HG03354 (cell line): ENCODE measurements at regions not wholly inside any gene's neighbourhood (a gene's known extent, or its start where the extent isn't known, plus 50 kb on each side); places are given as distances from the start of the nearest gene placed in this dataset.
"Not testable (repeated sequence)": the region's sequence is repeated elsewhere in the genome, so short reads cannot be mapped to it uniquely, and the experiment has no call there.

ENCODE experiments used
- ATAC-seq: cut with Tn5 transposase; IDR thresholded peaks from one replicate; pipeline ENCODE4 v1.9.1; 2021; ENCODE audit warnings: mild to moderate bottlenecking; ENCODE audit not compliant: unreplicated experiment, poor library complexity, severe bottlenecking

- no peak for ATAC-seq
Observed at GRCh38 chr4:164136180-164136616, 617.7 kb upstream of the SMIM31 start.

- no peak for ATAC-seq
Observed at GRCh38 chr4:164138521-164138920, 615.4 kb upstream of the SMIM31 start.

DNA sequence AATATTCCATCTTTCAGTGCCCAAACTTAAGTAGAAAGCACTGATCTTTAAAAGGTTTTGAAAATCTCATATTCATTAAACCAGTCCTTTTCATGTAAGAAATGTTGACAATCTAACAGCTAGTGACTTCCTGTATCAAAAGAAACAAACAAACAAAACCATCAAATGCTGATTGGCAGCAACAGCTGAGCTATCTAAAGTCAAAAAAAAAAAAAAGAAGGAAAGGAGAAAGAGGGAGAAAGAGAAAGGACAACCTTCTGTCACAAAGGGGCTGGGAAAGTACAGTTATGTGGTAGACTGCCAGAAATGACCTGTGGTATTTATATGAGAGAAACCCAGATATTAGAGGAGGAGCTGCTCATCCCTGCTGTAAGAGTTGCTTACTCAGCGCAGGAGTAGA, 614.6 kb upstream of the SMIM31 start:
- ATAC-seq: no peak

GRCh38 chr4:164141755-164142375, 612.1 kb upstream of the SMIM31 start:
- not testable (repeated sequence) for ATAC-seq

- ATAC-seq: no peak
Observed at GRCh38 chr4:164154416-164154815, 599.5 kb upstream of the SMIM31 start.

DNA sequence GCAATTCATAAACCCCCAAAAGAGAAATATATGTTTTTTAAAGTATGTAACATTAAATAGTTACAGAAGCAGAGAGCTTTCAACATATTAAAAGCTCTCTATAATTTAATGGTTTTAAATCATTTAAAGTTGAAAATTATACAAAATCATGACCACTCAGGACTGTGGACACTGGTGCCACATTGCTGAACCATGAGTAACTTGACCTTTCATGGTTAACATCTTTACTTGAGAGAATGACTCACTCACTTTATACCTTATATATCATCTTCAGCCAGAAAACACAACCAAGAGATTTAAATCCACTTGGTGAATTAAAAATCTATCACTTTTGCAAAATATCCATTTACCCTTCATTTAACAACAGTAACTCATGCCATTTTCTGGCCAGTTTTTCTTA, 584.3 kb upstream of the SMIM31 start:
- no peak for ATAC-seq

DNA sequence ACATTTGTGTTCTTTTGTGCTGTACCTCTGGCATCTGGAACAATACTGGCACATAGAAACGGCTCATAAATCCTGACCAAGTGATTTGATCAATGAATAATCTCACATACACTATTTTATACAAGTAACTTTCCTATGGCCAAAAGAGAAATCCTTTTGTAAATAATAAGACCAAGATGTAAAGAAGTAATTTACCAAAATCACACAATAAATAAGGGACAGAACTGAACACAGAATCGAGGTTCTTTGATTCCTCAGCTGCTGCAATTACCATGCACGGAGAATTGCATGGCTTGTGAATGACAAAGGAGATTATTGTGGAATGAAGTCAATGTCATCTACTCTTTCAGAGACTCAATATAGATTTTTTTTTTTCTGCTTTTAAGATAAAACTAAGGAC, 576.8 kb upstream of the SMIM31 start:
- no peak for ATAC-seq

- no peak for ATAC-seq
Observed at GRCh38 chr4:164177753-164178152, 576.2 kb upstream of the SMIM31 start.

- ATAC-seq: no peak
Observed at GRCh38 chr4:164188236-164188635, 565.7 kb upstream of the SMIM31 start.

GRCh38 chr4:164192844-164193243, 561.1 kb upstream of the SMIM31 start:
- no peak for ATAC-seq

- no peak for ATAC-seq
Observed at GRCh38 chr4:164193676-164194075, 560.3 kb upstream of the SMIM31 start.

- no peak for ATAC-seq
Observed at GRCh38 chr4:164197556-164197955, 556.4 kb upstream of the SMIM31 start.

DNA sequence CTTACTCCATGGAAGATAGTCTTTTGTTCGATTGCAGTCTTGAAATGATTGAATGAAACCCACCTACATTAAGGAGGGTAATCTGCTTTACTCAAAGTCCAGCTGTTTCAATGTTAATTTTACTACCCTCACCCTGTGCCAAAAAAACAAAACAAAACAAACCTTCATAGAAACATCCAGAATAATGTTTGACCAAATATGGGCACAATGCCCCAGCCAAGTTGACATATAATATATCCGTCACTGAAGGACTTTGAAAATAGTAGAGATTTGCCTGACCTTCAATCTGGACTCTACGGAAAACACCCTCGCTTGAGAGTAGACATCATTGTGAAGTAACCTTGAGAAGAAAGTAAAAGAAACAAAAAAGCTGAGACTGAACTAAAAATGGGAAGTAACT, 550.5 kb upstream of the SMIM31 start:
- no peak for ATAC-seq

DNA sequence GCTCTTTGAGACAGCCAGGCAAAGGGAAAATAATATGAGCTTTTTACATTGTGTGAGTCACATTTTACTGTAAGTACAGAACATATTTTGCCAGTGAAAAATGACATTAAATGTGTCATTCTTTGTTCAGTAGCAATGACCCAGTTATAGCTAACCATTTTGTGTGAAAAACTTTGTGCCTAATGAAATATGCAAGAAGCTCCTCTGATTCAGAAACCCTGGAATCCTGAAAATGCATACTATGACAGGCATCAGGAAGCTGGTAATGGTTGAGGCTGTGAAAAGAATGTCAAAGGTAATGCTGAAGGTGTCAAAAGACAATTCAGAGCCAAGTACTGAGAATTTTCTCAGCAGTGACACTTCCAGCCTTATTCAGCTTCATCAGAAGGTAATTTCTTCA, 549.5 kb upstream of the SMIM31 start:
- no peak for ATAC-seq

DNA sequence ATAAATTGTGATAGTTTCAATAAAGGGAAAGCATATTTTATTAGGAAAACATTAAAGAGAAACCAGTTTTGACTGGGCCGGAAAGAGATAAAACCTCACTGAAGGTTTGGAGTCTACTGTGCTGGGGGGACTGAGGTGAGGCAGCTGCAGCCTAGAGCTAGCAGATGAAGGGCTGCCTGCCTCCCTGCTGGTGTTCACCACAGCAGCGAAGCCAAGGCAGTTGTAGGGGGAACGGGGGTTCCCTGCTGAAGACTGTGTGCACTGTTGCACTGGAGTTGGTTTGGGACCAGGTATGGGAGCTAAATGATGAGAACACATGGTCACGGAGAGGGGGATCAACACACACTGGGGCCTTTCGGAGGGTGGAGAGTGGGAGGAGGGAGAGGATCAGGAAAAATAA, 546.5 kb upstream of the SMIM31 start:
- ATAC-seq: no peak

- ATAC-seq: no peak
Observed at GRCh38 chr4:164210377-164210776, 543.6 kb upstream of the SMIM31 start.

GRCh38 chr4:164212134-164212533, 541.8 kb upstream of the SMIM31 start:
- no peak for ATAC-seq

DNA sequence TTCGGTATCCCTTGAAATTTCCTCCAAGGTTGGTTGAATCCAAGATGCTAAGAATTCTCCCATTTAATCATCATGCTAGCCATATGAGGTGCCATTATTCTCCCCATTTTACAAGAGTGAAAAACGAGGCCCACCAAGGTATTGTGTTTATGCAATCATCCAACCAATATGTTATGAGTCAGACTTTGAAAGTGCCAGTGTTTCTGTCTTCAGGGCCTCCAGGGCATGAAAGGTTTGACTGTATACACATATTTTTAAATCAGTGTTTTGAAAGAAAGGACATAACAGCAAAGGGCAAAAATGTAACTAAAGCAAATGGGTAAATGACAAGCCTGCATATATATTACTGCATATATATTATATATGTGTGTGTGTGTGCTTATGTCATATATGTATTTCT, 541.2 kb upstream of the SMIM31 start:
- ATAC-seq: no peak

DNA sequence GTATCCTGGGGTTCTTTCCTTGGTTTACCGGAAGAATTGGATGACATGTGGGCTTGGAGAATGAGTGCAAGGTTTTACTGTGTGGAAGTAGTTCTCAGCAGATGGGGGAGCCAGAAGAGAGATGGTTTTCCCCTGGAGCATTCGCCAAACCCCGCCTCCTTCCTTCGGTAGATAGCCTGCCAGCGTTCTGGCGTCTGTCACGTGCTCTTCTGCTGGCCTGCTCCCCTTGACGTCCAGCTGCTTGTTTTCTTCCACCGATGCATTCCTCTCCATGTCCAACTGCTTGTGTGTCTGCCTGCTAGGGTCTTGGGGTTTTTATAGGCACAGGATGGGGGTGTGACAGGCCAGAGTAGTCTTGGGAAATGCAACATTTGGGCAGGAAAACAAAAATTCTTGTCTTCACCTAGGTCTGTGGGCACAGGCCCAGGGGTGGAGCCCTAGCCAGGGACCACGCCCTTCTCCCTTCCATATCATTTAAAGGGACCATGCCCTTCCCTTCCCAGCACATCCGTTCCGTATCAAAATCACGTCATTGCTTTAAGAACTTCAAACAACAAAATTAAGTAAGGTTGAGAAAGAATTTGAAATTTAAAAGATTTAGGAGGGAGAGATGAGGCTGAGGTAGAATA, 538.7 kb upstream of the SMIM31 start:
- no peak for ATAC-seq

DNA sequence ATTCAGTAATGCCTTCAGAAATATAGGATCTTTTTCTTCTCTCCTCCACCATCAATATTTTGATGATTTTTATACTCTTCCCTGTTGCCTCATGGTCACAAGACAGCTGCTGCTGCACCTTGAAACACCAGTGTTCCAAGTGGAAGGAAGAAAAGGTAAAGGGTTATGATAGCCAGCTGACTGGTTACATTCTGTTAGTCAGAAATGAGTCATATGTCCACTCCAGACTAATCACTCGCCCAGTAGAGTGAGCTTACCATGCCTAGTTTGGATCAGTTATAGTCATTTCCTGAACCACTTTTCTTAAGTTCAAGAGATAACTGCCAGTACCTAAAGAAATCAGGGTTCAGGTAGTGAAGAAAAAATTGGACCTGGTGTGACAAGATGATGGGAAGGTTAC, 532.3 kb upstream of the SMIM31 start:
- no peak for ATAC-seq

- no peak for ATAC-seq
Observed at GRCh38 chr4:164224871-164225270, 529.1 kb upstream of the SMIM31 start.

DNA sequence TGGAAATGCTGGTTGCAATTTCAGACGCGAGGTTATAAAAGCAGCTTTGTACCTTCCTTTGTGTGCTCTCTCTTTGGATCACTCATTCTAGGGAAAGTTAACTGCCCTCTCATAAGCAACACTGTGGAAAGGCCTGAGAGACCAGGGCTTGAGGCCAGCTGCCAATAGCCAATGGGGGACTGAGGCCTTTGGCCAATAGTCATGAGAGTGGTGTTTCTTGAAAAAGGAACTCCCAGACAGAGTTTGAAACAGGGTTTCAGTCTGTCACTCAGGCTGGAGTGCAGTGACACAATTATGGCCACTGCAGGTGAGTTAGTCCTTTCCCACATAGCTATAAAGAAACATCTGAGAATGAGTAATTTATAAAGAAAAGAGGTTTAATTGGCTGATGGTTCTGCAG, 524.7 kb upstream of the SMIM31 start:
- no peak for ATAC-seq
